ENCODE measurements at regions not wholly inside any gene's neighbourhood (a gene's known extent, or its start where the extent isn't known, plus 50 kb on each side); places are given as distances from the start of the nearest gene placed in this dataset.
A peak's percentile ranks its signal among the peaks of the same experiment; 100 is the strongest.

GRCh38 chr5:68088302-68088701 lies 127.3 kb upstream of the PIK3R1 start:
- no peaks in the 10 kb centered on the region for H3K9me3 ChIP-seq
- peak in 1 of 5 donors; percentile 37 for DNase-seq
- no peak for TF ChIP-seq CTCF (IDR thresholded peaks at IDR 0.05)
- peak overlapping the region; percentile 22 to 54 for H3K27ac ChIP-seq
- no peaks in the 10 kb centered on the region for H3K27me3 ChIP-seq
- no peaks in the 10 kb centered on the region for H3K36me3 ChIP-seq
- H3K4me3 ChIP-seq, result no peak overlapping the region
- intact Hi-C loops (cut with DNase I), result no loop called here
- peaks cover 6% of the 10 kb centered on the region for H3K4me1 ChIP-seq (ENCODE audit: insufficient read depth)
- WGBS, 3 donors, result 8 to 17% (median 13%) methylated on average over 3 of the region's 3 CpGs

GRCh38 chr5:68087866-68088265 lies 127.7 kb upstream of the PIK3R1 start:
- peak overlapping the region in 1 of 2 donors; percentile 54 for H3K27ac ChIP-seq
- peaks cover 6% of the 10 kb centered on the region for H3K4me1 ChIP-seq (ENCODE audit: insufficient read depth)
- H3K4me3 ChIP-seq, result no peak overlapping the region
- no peak for TF ChIP-seq CTCF (IDR thresholded peaks at IDR 0.05)
- no peak for TF ChIP-seq EP300 (IDR thresholded peaks at IDR 0.05)
- TF ChIP-seq POLR2A (IDR thresholded peaks at IDR 0.05), result no peak
- no peaks in the 10 kb centered on the region for H3K27me3 ChIP-seq
- intact Hi-C loops (cut with DNase I), result no loop called here
- H3K9me3 ChIP-seq, result no peaks in the 10 kb centered on the region
- no peaks in the 10 kb centered on the region for H3K36me3 ChIP-seq
- peak in 4 of 5 donors; percentile 28 to 77 (median 57) for DNase-seq
- WGBS, 3 donors, result 12 to 18% (median 13%) methylated on average over 3 of the region's 3 CpGs

DNA sequence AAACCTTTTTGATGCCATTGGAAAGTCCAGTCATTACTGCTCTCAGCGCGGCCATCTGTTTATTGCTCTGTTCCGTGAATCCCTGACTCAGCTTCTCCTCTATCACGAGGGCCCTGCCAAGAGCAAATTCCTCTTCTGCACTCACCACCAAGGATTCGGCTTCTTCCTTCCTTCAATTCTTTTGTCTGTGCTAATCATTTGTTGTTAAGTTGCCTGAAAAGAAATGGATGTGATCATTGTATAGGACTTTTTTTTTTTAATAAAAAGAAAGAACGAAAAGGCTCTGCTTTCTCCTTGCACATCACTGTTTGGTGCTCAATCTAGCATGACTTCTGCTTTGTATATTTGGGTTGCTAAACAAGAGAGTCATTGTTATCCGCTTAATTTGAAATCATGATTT lies 128.7 kb upstream of the PIK3R1 start:
- H3K9me3 ChIP-seq, result no peaks in the 10 kb centered on the region
- no peak for TF ChIP-seq EP300 (IDR thresholded peaks at IDR 0.05)
- TF ChIP-seq POLR2A (IDR thresholded peaks at IDR 0.05), result no peak
- TF ChIP-seq CTCF (IDR thresholded peaks at IDR 0.05), result no peak
- H3K4me3 ChIP-seq, result no peak overlapping the region
- H3K27ac ChIP-seq, result no peak overlapping the region
- peaks cover 6% of the 10 kb centered on the region for H3K4me1 ChIP-seq (ENCODE audit: insufficient read depth)
- 24 to 28% (median 27%) methylated on average over 7 of the region's 7 CpGs for WGBS, 3 donors
- peak in 4 of 5 donors; percentile 41 to 69 (median 53) for DNase-seq
- no peaks in the 10 kb centered on the region for H3K36me3 ChIP-seq
- H3K27me3 ChIP-seq, result no peaks in the 10 kb centered on the region
- intact Hi-C loops (cut with DNase I), result no loop called here

DNA sequence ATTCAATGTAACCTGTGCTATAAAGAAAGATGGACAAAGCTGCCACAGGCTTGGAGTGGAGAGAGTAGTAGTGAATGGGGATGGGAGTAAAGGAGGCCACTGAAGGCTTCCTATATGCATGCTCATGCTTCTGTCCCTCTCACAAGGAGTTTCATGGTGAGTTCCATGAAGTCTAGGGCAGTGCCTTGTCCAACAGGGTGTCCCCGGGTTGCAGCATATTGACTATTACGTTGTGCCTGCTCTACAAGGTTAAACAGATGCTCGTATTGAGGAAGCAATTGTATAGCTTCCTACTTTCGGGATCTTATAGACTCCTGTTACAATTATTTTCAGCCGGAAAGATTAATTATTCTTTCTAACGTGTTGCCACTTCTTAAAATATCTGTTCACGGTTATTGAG lies 129.1 kb upstream of the PIK3R1 start:
- 73 to 77% (median 75%) methylated on average over 7 of the region's 7 CpGs for WGBS, 3 donors
- no peak for DNase-seq
- Histone ChIP-seq H3K36me3 (no peaks in the 10 kb centered on the region), H3K4me3 (no peak overlapping the region), H3K27ac (no peak overlapping the region), H3K4me1 (ENCODE audit: insufficient read depth) (peaks cover 6% of the 10 kb centered on the region), H3K27me3 (no peaks in the 10 kb centered on the region), H3K9me3 (no peaks in the 10 kb centered on the region)
- no peak for TF ChIP-seq EP300 (IDR thresholded peaks at IDR 0.05)
- no peak for TF ChIP-seq POLR2A (IDR thresholded peaks at IDR 0.05)
- TF ChIP-seq CTCF (IDR thresholded peaks at IDR 0.05), result no peak
- intact Hi-C loops (cut with DNase I), result no loop called here

GRCh38 chr5:68084396-68084795 lies 131.2 kb upstream of the PIK3R1 start:
- no peak overlapping the region for H3K27ac ChIP-seq
- intact Hi-C loops (cut with DNase I), result no loop called here
- H3K4me3 ChIP-seq, result no peak overlapping the region
- no peaks in the 10 kb centered on the region for H3K36me3 ChIP-seq
- no peaks in the 10 kb centered on the region for H3K27me3 ChIP-seq
- no peaks in the 10 kb centered on the region for H3K9me3 ChIP-seq
- DNase-seq, result no peak
- H3K4me1 ChIP-seq (ENCODE audit: insufficient read depth), result peaks cover 6% of the 10 kb centered on the region
- TF ChIP-seq EP300 (IDR thresholded peaks at IDR 0.05) (no peak), POLR2A (IDR thresholded peaks at IDR 0.05) (no peak), CTCF (IDR thresholded peaks at IDR 0.05) (no peak)
